Amniotic epithelial cell (primary cell): ENCODE measurements at regions not wholly inside any gene's neighbourhood (a gene's known extent, or its start where the extent isn't known, plus 50 kb on each side); places are given as distances from the start of the nearest gene placed in this dataset.

Source experiments
- DNase-seq: peaks from one replicate; pipeline ENCODE4 v3.0.0-alpha.2; 2010; ENCODE audit warnings: low read depth

- DNase-seq: no peak
These were observed 68.6 kb downstream of the SMIM21 start for GRCh38 chr18:75358928-75359327.

DNA sequence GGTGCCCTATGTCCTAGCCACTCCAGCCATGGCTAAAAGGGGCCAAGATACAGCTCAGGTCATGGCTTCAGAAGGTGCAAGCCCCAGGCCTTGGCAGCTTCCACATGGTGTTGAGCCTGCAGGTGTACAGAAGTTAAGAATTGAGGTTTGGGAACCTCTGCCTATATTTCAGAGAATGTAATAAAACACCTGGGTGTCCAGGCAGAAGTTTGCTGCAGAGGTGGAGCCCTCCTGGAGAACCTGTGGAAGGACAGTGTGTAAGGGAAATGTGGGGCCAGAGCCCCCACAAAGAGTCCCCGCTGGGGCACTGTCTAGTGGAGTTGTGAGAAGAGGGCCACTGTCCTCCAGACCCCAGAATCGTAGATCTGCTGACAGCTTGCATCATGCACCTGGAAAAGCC is 74.1 kb downstream of the SMIM21 start:
- DNase-seq: no peak

DNA sequence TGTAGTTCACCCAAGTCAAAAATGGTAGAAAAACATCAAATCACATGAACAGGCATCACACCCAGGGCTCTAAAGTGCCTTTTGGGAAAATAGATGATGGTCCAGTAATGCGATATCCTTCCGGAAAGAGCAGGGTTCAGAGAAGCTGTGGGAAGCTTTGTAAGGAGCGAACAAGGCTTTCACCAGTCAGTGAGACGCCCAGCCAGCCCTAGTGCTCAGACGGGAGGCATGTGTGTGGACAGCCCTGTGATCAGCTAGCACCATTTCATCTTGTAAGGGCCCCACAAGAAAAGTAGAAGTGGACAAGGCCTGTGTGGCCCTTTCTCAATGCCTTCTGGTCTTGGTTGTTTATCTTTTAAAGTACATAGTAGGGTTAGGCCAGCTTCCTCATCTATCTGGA is 76.1 kb downstream of the SMIM21 start:
- DNase-seq: no peak

DNA sequence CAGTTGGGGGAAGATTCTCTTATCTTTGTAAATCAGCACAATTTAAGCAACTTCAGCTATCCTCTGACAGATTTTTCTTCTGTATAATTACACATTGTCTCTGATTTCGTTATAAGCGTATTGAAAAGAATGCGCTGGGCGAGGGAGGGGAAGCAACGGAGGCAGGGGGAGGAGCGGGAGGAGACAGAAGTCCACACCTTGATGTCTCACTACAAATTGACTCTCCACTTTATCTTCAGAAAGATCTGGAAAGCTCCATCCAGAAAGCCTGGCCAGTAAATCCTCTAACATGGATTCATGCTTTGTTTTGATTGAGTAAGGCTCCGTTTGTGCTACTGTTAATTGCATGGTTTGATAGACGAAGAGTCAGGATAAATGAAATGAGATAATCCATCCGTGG is 76.6 kb downstream of the SMIM21 start:
- no peak for DNase-seq

- DNase-seq: peak; percentile 55
These were observed 77.0 kb downstream of the SMIM21 start for GRCh38 chr18:75350512-75350839.

GRCh38 chr18:75349668-75350511 is 77.6 kb downstream of the SMIM21 start:
- no peak for DNase-seq

- DNase-seq: no peak
These were observed 80.8 kb downstream of the SMIM21 start for GRCh38 chr18:75346671-75347070.

- DNase-seq: no peak
These were observed 82.9 kb downstream of the SMIM21 start for GRCh38 chr18:75344615-75345014.

DNA sequence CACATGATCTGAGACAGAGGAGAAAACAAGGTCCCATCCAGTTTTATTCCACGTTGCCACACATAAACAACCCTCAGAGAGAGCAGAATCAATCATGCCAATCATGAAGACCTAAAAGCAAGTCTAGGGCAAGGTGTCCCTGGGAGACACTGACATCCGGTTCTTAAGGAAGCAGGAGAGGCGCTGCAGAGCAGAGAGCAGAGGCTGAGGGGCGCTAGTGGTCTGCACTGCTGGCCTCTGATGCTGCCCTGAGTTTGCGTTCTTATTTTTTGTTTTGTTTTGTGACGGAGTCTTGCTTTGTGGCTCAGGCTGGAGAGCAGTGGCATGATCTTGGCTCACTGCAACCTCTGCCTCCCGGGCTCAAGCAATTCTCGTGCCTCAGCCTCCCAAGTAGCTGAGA is 83.3 kb downstream of the SMIM21 start:
- DNase-seq: no peak

GRCh38 chr18:75343389-75343788 is 84.1 kb downstream of the SMIM21 start:
- DNase-seq: no peak

GRCh38 chr18:75341897-75342296 is 85.6 kb downstream of the SMIM21 start:
- DNase-seq: no peak

GRCh38 chr18:75341267-75341666 is 86.2 kb downstream of the SMIM21 start:
- peak; percentile 35 for DNase-seq

GRCh38 chr18:75339936-75340605 is 87.4 kb downstream of the SMIM21 start:
- no peak for DNase-seq
